Forelimb muscle (tissue), 1 donor: ENCODE measurements at regions not wholly inside any gene's neighbourhood (a gene's known extent, or its start where the extent isn't known, plus 50 kb on each side); places are given as distances from the start of the nearest gene placed in this dataset.

Experiments
- DNase-seq: peaks from one replicate; pipeline ENCODE4 v3.0.0-alpha.2; 2013; ENCODE audit warnings: low read depth

DNA sequence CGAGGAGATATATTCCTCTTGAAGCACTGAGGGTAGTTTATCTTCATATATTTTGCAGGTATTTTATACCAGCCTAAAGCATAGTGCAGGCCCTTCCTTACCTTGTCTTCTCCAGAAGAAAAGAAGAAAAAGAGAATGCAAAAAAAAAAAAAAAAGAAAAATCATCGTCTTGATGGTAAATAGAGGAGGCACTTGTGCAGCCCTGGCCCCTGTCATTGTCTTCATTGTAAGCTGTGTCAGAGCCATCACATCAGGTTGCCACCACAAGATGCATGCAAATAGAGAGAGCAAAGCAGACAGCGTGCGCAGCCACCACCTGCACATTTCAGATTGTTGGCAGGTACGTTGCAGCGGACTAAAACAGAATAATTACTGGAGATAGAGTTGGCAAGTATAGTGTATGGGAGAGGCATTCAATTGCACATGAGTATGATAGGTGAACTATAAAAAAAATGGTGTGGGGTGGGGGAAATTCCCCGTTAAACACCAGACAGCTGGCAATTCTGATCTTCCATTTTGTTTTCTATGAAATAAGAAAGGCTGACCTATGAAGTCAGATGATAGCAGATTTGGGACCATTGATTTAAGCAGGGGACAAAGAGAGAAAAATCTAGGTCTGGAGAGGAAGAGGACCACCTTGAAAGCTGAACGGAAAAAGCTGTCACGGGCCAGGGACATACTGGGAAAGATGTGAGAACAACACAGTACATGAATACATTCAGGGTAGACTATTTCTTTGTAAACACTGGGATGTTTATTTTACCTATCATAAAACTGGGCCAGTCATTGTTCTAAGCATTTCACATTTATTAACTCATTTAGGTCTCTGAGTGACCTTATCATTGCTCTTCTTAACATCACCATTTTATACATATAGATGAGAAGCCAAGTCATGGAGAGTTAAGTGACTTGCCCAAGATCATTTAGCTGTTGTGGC, 306.3 kb upstream of the SP8 start:
- DNase-seq: no peak

DNA sequence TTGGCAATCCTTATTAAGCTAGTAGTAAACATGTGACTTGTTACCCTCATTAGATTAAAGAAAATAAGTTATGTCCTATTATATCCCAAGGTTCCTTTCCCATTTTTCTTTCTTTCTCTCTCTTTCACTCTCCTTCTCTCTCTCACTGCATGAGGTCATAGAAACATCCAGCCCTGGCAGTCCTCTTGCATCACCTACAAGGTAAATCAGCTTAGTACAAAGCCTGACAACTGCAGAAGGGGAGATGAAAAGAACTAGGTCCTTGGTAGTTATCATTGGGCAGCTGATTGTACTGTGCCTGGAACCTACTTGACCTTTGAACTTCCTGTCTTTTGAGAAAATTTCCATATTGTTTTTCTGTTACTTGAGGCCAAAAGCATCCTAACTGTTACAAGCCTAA, 307.9 kb upstream of the SP8 start:
- DNase-seq: no peak

DNA sequence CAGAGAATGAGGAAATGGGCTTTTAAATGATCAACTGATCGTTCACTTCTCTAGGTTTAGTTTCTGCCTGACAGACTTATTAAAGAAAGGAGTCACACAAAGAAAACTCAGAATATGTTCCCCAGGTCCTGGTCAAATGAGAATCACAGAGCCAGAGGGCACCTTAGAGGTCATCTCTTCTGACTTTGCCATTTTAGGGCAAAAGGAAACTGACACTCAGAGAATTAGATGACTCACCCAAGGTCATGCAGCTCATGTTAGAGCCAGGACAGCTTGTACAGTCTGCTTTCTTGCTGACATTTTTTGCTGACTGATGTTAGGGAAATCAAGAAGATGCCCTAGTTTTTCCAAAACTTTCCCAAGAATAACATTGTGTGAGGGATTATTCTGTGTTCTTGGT, 312.7 kb upstream of the SP8 start:
- no peak for DNase-seq

DNA sequence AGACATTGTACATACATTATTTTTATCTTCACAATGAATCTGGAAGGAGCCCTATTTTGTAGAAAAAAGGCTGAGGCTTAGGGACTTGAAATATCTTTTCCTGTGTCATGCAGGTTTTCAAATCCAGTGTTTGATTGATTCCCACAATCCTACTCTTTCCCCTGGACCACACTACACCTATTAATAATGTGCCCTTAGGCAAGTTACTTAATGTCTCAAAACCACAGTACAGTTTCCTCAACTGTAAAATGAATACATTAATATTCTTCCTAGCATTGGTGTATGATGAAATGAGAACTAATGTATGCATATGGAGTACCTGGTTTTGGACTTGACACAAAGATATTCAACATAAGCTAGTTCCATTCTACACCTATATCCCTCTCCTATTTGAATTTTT, 313.3 kb upstream of the SP8 start:
- no peak for DNase-seq

DNA sequence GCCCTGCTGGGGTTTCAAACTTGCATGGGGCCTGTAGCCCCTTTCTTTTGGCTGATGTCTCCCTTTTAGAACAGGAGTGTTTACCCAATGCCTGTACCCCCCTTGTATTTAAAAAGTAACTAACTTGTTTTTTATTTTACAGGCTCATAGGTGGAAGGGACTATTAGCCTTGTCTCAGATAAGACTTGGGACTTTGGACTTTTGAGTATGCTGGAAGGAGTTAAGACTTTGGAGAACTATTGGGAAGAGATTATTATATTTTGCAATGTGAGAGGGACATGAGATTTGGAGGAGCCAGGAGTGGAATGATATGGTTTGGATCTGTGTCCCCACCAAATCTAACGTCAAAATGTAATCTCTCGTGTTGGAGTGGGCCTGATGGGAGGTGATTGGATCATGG, 314.9 kb upstream of the SP8 start:
- DNase-seq: no peak

DNA sequence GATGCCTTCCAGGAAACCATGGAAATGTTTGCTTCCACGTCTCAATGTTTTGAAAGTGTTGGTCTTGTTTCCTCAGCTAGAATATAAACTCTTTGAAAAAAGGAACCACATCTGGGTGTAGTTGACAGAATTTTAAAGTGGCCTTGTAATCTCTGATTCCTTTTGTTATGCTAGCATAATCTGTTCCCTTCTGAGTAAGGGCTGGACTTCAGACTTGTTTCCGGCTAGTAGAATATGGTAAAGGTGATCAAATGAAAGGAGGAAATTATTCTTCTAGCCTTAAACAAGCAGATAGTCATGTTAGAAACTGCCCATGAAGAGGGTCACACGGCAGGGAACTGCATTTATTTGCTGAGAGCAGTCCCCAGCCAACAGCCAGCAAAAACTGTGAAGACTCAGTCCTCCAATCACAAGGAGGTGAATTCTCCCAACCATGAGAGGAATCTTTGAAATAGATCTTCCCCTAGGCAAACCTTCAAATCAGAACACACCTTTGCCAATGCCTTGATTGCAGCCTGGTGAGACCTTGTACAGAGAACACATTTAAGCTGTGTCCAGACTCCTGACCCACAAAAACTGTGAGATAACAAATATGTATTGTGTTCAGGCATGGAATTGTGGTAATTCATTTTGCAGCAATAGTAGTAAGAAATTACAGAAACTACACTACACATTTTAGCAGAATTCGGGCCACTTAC, 316.9 kb upstream of the SP8 start:
- no peak for DNase-seq

DNA sequence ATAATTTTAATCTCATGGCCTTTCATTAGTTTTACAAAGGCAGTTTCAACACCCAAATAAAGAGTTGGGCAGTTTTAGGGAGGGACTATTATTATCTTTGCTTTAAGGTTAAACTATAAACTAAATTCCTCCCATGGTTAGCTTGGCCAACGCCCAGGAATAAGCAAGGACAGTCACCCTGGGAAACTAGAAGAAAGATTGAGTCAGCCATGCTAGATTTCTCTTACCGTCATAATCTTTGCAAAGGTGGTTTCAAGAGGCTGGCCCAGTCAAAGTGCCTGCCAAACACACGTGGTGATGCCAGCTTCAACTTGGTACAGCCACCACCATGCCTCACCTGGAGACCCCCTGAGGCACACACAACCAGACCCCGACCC, 317.4 kb upstream of the SP8 start:
- no peak for DNase-seq

DNA sequence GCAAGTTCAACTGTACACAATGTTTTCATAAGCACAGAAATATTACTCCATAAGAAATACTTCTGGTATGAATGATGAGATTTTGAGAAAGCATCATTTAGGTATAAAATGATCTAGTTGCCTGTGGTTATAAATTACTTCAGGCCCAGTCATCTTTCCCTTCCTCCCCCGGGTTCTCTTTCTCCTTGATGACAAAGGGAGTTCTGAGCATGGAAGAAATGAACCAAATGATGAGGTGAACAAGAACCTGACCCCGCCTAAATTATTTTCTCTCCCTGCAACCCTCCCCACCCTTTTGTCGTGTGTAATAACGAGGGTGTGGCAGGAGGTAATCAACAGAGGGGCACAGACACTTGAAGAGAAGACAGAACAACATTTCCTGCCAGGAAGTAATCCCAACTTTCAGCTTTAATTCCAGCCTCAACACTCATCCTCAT, 319.6 kb upstream of the SP8 start:
- DNase-seq: no peak

DNA sequence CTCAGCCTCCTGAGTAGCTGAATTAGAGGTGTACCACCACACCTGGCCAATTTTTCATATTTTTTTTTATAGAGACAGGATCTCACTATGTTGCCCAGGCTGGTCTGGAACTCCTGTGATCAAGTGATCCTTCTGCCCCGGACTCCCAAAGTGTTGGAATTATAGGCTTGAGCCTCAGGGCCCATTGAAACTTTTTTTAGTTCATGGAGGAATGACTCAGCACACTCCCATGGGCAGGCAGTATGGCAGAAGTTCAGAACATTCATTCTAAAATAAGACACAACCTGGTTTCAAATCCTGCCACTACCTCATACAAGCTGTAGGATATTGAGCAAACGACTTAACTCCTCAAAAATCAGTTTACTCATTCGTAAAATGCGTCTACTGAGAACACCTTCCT, 320.4 kb upstream of the SP8 start:
- DNase-seq: no peak

DNA sequence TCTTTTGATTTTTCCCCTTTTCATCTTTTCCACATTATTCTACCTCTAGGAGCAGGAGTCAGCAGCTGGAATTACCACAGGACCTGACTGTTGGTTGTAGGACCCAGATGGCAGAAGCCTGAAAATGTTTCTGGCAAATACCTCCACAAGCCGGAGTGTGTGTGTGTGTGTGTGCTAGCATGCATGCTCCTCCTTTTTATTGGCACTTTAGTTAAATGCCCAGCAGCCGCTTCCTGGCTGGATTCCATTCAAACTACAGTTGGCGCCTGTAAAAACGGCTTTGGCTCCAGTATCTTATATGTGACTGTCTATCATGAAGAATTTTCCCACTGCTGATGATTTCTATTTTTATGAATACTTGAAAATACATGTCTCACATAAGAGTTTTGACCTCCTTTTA, 319.7 kb upstream of the SP4 start:
- no peak for DNase-seq

DNA sequence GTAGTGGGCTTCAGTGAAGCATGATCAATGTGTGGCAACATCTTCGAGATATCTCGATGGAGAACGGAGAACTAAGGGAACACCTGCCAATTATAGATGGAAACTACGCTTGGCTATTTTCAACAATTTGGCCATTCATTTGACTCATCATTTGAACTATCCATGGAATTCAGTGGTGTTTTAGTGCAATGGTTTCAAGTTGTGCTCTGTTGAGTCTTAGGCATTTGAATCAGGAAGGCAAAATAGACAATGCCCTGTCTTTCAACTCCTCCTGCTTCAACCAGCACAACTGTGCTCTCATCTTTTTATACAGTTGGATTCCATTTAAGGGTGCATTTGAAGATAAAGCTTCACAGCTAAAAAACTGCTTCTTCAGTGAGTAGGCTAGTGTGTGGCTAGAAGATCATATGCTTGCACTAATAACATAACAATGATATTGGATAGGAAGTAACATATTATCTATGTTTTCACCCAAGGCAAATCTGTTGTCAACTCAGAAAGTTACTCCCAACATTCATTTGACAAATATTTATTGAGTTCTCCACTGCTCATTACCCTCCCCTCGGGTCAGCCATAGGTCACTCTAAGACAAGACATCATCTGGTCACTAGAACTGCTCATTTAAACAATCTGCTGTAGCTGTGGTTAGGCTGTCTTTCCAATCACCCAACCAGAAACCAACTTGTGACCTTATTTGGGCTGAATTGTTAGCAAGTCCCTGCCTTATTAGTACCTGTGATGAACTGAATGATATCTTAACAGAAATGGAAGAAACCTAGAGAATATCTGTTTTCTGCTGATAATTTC, 314.1 kb upstream of the SP4 start:
- DNase-seq: no peak

DNA sequence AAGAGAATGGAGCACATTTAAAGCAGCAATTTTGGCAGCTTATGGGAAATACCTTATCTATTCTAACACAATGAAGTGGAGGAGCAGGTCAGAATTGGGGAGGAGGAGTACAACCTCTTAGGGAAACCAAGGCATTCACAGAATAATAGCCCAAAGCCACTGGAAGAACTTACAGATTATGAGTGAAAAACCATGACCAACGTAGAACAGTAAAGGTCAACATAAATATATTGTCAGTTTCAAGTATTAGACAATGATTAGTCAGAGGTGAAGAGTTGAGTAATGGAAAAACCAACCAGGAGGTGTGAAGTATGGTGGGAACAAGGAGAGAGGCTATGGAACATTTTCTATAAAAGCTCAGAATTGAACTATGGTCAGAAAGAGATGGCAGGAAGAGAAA, 304.3 kb upstream of the SP4 start:
- DNase-seq: no peak

DNA sequence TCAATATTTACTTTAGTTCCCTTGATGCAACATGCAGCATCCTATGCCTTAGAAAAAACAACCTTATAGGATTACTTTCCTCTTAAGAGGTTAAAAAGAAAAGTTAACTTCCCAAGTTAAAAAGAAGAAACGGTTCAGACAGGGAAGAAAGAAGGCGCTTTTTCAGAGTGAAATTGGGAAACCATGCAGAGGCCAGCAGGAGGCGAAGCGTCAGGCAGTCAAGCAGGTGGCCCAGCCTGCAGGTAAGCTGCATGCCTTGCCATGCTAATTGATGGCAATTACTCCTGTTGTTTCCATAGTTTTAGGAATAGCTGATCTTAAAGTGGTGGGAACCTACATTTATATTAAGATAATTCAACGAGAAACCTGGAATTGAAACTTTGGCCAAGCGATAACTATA, 302.6 kb upstream of the SP4 start:
- DNase-seq: no peak

DNA sequence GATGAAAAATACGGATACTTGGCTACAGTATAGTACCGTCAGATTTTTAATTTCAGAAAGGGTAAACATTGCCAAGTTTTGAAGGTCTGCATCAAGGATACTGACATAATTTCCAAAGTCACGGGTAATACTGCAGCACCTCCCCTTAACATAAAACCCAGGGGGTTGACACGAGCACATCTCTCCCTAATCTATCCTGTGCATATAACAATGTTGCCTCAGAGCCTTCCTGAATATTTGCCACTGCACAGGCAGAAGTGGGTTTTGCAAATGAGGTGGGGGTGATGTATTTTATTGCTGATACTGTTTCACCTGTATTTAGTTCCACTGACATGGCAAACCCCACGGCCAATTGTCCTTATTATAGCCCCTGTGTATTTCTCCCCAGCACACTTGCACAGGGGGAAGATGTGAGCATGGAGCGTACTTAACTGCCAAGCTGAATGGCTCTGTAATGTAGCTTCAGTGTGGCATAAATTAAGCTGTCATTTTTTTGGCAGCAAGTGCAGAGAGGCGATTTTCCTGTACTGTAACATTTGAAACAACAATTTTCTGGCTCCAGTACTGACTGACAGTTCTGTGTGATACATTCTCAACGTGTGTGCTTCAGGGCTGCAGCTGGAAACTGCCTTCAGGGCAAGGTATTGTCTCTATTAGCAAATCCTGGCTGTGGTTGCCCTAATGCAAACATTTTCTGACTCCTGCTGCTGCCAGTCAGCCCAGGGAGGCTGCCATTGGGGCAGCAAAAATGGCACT, 299.6 kb upstream of the SP4 start:
- DNase-seq: no peak

DNA sequence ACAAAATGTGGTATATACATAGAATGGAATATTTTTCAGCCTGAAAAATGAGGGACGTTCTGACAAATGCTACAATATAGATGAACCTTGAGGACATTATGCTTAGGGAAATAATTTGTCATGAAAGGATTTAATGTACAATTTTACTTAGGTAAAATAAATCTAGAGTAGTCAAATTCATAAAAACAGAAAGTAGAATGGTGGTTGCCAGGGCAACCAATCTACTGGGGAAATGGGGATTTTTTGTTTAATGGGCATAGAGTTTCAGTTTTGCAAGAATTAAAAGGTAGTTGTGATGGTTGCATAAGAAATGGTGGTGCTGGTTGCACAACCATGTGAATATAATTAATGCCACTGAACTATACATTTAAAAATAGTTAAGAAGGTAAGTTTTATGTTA, 296.0 kb upstream of the SP4 start:
- DNase-seq: no peak

DNA sequence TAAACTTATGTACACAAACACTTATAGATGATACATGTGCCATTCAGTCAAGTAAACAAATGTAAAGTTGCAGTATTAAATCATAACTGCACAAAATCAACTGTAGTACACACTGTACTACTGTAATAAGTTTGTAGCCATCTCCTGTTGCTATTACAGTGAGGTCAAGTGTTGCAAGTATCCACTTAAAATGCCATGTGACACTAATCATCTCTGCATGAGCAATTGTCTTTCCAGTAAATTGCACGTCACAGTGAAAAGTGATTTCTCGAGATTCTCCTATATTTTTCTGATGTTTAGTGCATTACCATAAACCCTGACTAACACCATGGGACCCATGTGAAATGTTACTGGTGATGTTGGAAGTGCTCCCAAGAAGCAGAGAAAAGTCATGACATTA, 293.3 kb upstream of the SP4 start:
- no peak for DNase-seq

DNA sequence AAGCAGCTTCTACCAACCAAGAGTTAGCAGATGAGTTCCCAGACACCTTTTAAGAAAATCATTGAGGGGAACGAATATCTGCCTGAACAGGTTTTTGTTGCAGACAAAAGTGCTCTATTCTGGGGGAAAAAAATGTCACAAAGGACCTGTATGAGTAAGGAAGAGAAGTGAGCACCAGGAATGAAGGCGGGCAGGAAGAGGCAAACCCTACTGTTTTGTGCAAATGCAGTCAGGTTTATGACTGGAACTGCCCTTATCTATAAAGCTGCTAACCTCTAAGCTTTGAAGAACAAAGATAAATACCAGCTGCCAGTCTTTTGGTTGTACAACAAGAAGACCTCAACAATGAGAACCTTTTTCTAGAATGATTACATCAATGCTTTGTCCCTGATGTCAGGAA, 292.4 kb upstream of the SP4 start:
- no peak for DNase-seq

DNA sequence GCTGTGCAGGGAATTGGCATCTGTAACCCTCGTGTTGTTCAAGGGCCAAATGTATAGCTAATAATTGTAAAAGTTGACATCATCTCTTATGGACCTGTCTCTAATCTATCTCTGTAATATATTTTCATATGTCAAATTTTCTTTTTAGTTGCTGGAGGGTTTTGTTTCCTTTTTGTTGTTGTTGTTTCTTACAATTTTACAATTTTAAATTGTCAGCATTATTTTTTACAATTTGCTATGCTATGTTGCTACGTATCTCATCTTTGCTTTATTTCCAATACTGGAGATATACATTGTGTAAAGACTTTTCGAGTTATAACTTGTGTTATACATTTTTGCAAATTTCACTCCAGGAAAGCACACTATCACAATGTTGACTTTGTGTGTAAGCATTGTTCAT, 290.2 kb upstream of the SP4 start:
- no peak for DNase-seq

DNA sequence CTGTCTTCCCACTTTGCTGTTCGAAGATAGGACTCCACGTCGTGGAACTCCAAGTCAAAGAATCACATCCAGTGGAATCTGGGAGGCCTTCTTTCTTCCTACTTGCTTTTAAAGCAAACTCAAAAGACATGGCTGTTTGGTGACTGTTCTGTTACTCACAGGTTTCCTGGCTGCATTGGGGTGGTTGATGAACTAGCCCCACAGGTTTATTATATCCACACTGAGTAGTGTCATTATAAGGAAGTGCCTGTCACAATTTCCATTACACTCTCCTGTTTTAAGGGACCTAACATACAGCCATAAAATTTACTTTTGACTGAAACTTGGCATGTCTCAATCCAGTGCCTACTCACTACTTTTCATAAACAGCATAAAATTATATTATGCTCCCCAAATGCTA, 287.3 kb upstream of the SP4 start:
- no peak for DNase-seq

DNA sequence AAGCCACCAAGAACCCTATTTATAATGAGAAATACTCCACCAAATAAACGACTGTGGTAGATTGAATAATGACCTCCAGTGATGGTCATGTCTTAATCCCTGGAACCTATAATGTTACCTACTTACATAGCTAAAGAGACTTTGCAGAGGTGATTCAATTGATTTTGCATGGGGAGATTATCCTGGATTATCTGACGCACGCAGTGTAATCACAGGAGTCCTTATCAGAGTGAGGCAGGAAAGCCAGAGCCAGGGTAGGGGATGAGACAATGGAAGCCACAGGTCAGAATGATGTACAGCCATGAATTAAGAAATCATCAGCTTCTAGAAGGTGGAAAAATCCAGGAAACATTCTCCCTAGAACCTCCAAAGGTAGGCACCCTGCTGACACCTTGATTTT, 286.4 kb upstream of the SP4 start:
- no peak for DNase-seq

DNA sequence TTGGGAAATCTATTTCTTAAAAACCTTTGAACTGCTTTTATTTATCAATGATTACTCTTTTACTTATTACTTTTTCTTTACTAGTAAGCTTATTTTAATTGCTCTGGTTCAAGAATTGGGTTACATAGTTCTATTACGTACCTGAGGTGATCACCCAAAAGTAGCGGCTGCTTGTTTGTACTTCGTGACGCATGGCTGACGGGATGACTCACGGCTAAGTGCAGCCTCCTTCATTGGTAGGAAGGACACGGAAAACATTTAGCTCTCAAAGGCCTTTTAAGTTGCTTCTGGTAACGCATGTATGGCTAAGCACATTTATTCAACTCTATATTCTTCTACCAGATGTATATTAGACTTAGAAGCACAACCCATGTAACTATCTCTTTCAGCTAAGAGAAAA, 285.8 kb upstream of the SP4 start:
- no peak for DNase-seq
